MM.1S (cell line): ENCODE measurements at regions not wholly inside any gene's neighbourhood (a gene's known extent, or its start where the extent isn't known, plus 50 kb on each side); places are given as distances from the start of the nearest gene placed in this dataset.

Experiments
- DNase-seq: peaks from one replicate; pipeline ENCODE4 v3.0.0-alpha.2; 2015
- H2AFZ ChIP-seq: fragments of 300-600 bp; sonication (generic); 2 replicates; pipeline ENCODE4 v1.6.0; 2016; ENCODE audit warnings: antibody characterized with exemption, low read length
- H3F3A ChIP-seq: fragments of 300-600 bp; sonication (generic); 2 replicates; pipeline ENCODE4 v1.6.1; 2016; ENCODE audit warnings: mild to moderate bottlenecking, antibody characterized with exemption, low read length, moderate library complexity, mixed read lengths; ENCODE audit not compliant: insufficient read depth
- H3K27ac ChIP-seq: fragments of 300-600 bp; sonication (generic); 2 replicates; pipeline ENCODE4 v1.5.1; 2016; ENCODE audit warnings: mild to moderate bottlenecking, low read length
- H3K27me3 ChIP-seq: fragments of 300-600 bp; sonication (generic); replicated peaks from 2 replicates; pipeline ENCODE4 v1.6.0; 2016; ENCODE audit warnings: low read length; ENCODE audit not compliant: insufficient read depth
- H3K36me3 ChIP-seq: fragments of 300-600 bp; sonication (generic); replicated peaks from 2 replicates; pipeline ENCODE4 v1.6.1; 2016; ENCODE audit warnings: mild to moderate bottlenecking, low read length, mixed read lengths; ENCODE audit not compliant: insufficient read depth
- H3K4me1 ChIP-seq: fragments of 300-600 bp; sonication (generic); 2 replicates; pipeline ENCODE4 v1.6.1; 2016; ENCODE audit warnings: low read length, mixed read lengths
- H3K4me2 ChIP-seq: fragments of 300-600 bp; sonication (generic); 2 replicates; pipeline ENCODE4 v1.6.0; 2016; ENCODE audit warnings: low read depth, low read length
- H3K4me3 ChIP-seq: fragments of 300-600 bp; sonication (generic); 2 replicates; pipeline ENCODE4 v1.5.1; 2016; ENCODE audit warnings: low read length, mixed read lengths
- H3K79me2 ChIP-seq: fragments of 300-600 bp; sonication (generic); 2 replicates; pipeline ENCODE4 v1.6.1; 2016; ENCODE audit warnings: mixed run types, low read length, mixed read lengths
- H3K9ac ChIP-seq: fragments of 300-600 bp; sonication (generic); 2 replicates; pipeline ENCODE4 v1.6.1; 2016; ENCODE audit warnings: low read length, mixed read lengths
- H3K9me2 ChIP-seq: fragments of 300-600 bp; sonication (generic); replicated peaks from 2 replicates; pipeline ENCODE4 v1.6.1; 2016; ENCODE audit warnings: mild to moderate bottlenecking, low read length, mixed read lengths; ENCODE audit not compliant: insufficient read depth
- H3K9me3 ChIP-seq: fragments of 300-600 bp; sonication (generic); replicated peaks from 2 replicates; pipeline ENCODE4 v1.6.1; 2016; ENCODE audit warnings: mild to moderate bottlenecking, low read length, mixed read lengths; ENCODE audit not compliant: insufficient read depth
- H4K20me1 ChIP-seq: fragments of 300-600 bp; sonication (generic); 2 replicates; pipeline ENCODE4 v1.6.1; 2016; ENCODE audit warnings: mild to moderate bottlenecking, low read length, moderate library complexity, mixed read lengths; ENCODE audit not compliant: insufficient read depth
- EZH2 ChIP-seq: fragments of 300-600 bp; sonication (generic); optimal IDR thresholded peaks from 2 replicates; pipeline ENCODE3; 2017; ENCODE audit warnings: low read depth, mild to moderate bottlenecking, antibody characterized with exemption, low read length, mixed read lengths
- EZH2phosphoT487 ChIP-seq: fragments of 300-600 bp; sonication (generic); IDR thresholded peaks from 2 replicates; pipeline ENCODE4 v1.6.1; 2018; ENCODE audit warnings: antibody characterized with exemption, low read length
- TF ChIP-seq, protein P1 (sequence below): fragments of 300-600 bp; sonication (generic); IDR thresholded peaks from 2 replicates; pipeline ENCODE4 v1.5.1; 2016; ENCODE audit warnings: antibody characterized with exemption, low read length, mixed read lengths

DNA sequence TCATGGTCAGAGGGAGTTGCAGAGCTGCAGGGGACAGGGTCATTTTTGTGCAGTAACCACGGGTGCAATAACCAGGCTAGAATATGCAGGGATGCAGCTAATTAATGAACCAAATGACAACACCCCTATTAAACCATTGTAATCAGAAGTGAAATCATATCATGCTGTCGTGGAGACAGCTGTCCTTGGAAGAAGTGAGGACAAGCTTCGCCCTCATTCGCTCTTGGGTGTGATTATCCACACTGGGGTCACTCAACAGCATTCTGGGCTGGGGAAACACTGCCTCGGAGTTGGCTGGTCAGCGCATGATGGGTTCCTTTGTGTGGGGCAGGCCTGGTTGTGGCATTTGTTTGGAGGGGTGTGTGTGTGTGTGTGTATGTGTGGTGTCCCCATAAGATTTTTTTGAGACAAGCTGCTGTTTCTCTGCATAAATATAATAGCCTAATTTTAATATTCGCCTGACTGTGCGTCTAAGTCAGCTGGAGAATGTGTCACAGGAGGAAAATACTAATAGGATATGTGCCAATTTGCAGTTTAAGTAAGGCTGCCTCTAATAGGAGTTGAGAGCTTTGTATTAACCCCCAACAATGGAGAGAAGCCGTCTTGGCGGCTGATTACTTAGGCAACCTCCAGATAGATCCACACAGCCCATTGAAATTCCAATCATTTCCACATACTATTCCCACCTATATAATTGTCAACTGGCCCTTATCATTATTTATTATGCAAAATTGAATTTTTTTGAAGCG, 149.4 kb downstream of the DNAJB6 start:
- Histone ChIP-seq H3K36me3 (no peaks in the 10 kb centered on the region), H3K9me3 (no peaks in the 10 kb centered on the region), H3K27ac (no peak overlapping the region), H2AFZ (no peak overlapping the region), H3K79me2 (no peaks in the 10 kb centered on the region), H3F3A (no peaks in the 10 kb centered on the region), H3K9ac (no peak overlapping the region), H4K20me1 (no peaks in the 10 kb centered on the region), H3K27me3 (peaks cover 66% of the 10 kb centered on the region), H3K4me1 (no peaks in the 10 kb centered on the region), H3K4me2 (no peak overlapping the region), H3K9me2 (no peaks in the 10 kb centered on the region), H3K4me3 (no peak overlapping the region)
- no peak for DNase-seq
- TF ChIP-seq EZH2phosphoT487 (no peak), EZH2 (no peak)
- TF ChIP-seq, protein P1, sequence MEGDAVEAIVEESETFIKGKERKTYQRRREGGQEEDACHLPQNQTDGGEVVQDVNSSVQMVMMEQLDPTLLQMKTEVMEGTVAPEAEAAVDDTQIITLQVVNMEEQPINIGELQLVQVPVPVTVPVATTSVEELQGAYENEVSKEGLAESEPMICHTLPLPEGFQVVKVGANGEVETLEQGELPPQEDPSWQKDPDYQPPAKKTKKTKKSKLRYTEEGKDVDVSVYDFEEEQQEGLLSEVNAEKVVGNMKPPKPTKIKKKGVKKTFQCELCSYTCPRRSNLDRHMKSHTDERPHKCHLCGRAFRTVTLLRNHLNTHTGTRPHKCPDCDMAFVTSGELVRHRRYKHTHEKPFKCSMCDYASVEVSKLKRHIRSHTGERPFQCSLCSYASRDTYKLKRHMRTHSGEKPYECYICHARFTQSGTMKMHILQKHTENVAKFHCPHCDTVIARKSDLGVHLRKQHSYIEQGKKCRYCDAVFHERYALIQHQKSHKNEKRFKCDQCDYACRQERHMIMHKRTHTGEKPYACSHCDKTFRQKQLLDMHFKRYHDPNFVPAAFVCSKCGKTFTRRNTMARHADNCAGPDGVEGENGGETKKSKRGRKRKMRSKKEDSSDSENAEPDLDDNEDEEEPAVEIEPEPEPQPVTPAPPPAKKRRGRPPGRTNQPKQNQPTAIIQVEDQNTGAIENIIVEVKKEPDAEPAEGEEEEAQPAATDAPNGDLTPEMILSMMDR = no peak

DNA sequence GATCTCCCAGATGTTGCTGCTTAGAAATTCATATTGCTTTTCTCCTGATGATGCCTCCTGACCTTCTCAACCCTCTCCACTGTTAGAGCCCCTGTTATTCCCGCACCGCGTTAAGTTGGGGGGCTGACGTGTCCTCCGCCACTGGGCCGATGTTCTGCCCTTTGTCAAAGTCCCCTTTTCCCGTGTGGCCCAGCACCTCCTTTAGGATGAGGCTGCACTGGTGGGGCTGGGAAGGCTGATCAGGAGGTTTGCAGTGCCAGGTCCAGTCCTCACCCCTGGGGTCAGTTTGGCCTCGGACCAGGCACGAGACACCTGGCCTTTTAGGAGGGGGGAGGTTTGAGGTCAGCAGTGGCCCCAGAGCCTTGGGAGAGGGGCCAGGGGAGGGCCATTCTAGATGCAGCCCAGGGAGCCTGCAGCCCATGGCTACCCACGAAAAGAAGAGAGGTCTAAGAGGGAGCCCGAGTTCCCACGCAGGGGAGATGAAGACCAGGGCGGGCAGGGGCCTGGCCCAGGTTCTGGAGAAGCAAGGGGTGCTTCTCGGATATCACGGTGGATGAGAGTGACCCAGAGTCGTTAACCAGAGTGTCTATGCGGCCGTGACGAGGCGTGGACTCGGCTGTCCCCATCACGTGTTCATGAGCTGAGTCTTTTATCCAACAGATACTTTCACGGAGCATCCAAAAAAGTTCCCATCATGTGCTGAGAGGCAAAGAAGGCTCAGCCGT, 150.4 kb downstream of the DNAJB6 start:
- Histone ChIP-seq H3K36me3 (no peaks in the 10 kb centered on the region), H2AFZ (no peak overlapping the region), H3K4me3 (no peak overlapping the region), H3K9me2 (no peaks in the 10 kb centered on the region), H3K4me2 (no peak overlapping the region), H3K27me3 (peaks cover 73% of the 10 kb centered on the region), H3K79me2 (no peaks in the 10 kb centered on the region), H3K9me3 (no peaks in the 10 kb centered on the region), H3F3A (no peaks in the 10 kb centered on the region), H3K9ac (no peak overlapping the region), H3K4me1 (no peaks in the 10 kb centered on the region), H3K27ac (no peak overlapping the region), H4K20me1 (no peaks in the 10 kb centered on the region)
- no peak for TF ChIP-seq EZH2phosphoT487
- TF ChIP-seq, protein P1 = no peak
- TF ChIP-seq EZH2 = no peak
- no peak for DNase-seq

DNA sequence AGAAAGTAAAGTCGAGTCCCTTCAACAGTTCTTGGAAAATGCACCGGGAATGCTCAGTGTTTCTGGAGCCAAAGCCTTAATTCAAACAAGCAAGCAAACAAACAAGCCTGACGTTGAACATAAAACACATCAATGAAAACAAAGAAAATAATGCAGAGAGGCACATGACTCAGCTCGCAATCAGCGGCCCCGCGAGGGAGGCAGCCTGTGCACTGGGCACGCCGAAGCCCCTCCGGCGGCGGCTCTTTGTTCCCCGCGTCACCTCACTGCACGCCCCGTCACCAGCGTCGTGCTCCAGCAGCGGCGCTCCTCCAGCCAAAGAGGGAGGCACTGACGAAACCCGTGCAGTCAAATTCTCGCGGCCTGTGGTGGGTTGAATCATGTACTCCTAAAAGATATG, 151.5 kb downstream of the DNAJB6 start:
- H3K4me1 ChIP-seq = no peaks in the 10 kb centered on the region
- no peak overlapping the region for H3K27ac ChIP-seq
- no peak overlapping the region for H3K4me3 ChIP-seq
- H3F3A ChIP-seq = no peaks in the 10 kb centered on the region
- no peaks in the 10 kb centered on the region for H4K20me1 ChIP-seq
- no peaks in the 10 kb centered on the region for H3K79me2 ChIP-seq
- no peaks in the 10 kb centered on the region for H3K9me3 ChIP-seq
- no peak overlapping the region for H3K9ac ChIP-seq
- no peaks in the 10 kb centered on the region for H3K36me3 ChIP-seq
- H3K9me2 ChIP-seq = no peaks in the 10 kb centered on the region
- H3K27me3 ChIP-seq = peaks cover 83% of the 10 kb centered on the region
- no peak overlapping the region for H3K4me2 ChIP-seq
- DNase-seq = no peak
- H2AFZ ChIP-seq = no peak overlapping the region
- TF ChIP-seq EZH2phosphoT487 (no peak), EZH2 (no peak)
- TF ChIP-seq, protein P1 = no peak
